Stomach (tissue), 4 donors: ENCODE measurements at regions not wholly inside any gene's neighbourhood (a gene's known extent, or its start where the extent isn't known, plus 50 kb on each side); places are given as distances from the start of the nearest gene placed in this dataset.

Source experiments
- EP300 ChIP-seq: sonication (generic); formaldehyde crosslinking; IDR thresholded peaks from one replicate; pipeline ENCODE4 v1.6.1; 2017; ENCODE audit warnings: antibody characterized with exemption
- POLR2A ChIP-seq, 4 donors: fragments of 450-650 bp; IDR thresholded peaks; one replicate each; pipeline ENCODE4 v1.6.1; 2016; ENCODE audit warnings: antibody characterized with exemption in 4 of 4, control low read depth in 2 of 4, mild to moderate bottlenecking in 1 of 4, moderate library complexity in 1 of 4
- POLR2AphosphoS5 ChIP-seq, 3 donors: sonication (generic); formaldehyde crosslinking; IDR thresholded peaks; one replicate each; pipeline ENCODE4 v1.6.1; 2016; ENCODE audit warnings: antibody characterized with exemption in 3 of 3
- TF ChIP-seq, protein P1 (sequence below), 7 experiments: fragments of 450-650 bp in 4 of 7; fragments of 200-600 bp in 3 of 7; sonication (generic) in 3 of 7; IDR thresholded peaks; one replicate each; pipeline ENCODE4 v1.5.1; 2016 to 2019; ENCODE audit warnings: antibody characterized with exemption in 7 of 7, control low read depth in 2 of 7, mild to moderate bottlenecking in 1 of 7

DNA sequence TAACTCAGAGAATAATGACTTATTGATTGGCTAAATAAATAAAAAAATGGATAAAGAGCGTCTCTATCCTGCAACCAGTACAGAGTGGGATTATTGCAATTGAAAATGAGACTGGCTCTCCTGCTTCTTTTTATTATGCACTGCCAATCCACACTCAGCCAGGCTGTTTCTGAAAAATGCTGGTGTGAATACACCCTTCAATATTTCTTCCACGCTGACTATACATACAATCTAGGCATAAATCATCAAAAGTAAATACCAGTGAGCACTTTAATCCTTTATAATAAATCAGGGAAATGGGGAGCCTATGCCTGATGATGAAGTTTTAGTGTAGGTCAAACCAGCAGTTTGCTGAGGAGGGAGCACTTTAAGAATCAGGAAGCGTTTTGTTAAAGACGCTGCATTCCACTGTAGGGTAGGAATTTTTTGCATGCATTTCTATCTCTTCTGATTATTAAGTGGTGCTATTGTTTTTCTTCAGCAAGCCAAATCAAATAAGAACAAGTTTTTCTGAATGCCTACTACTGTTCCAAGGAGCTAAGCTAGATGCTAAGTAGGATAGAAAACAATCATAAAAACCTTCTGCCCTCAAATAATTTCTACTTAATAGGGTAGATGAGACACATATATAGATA lies 781.5 kb downstream of the TBL1XR1 start:
- TF ChIP-seq, protein P1, sequence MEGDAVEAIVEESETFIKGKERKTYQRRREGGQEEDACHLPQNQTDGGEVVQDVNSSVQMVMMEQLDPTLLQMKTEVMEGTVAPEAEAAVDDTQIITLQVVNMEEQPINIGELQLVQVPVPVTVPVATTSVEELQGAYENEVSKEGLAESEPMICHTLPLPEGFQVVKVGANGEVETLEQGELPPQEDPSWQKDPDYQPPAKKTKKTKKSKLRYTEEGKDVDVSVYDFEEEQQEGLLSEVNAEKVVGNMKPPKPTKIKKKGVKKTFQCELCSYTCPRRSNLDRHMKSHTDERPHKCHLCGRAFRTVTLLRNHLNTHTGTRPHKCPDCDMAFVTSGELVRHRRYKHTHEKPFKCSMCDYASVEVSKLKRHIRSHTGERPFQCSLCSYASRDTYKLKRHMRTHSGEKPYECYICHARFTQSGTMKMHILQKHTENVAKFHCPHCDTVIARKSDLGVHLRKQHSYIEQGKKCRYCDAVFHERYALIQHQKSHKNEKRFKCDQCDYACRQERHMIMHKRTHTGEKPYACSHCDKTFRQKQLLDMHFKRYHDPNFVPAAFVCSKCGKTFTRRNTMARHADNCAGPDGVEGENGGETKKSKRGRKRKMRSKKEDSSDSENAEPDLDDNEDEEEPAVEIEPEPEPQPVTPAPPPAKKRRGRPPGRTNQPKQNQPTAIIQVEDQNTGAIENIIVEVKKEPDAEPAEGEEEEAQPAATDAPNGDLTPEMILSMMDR (IDR thresholded peaks at IDR 0.05) = no peak
- TF ChIP-seq EP300 (no peak), POLR2A (IDR thresholded peaks at IDR 0.05) (no peak), POLR2AphosphoS5 (IDR thresholded peaks at IDR 0.05) (no peak)
